Neural progenitor cell (in vitro differentiated cells): ENCODE measurements at regions not wholly inside any gene's neighbourhood (a gene's known extent, or its start where the extent isn't known, plus 50 kb on each side); places are given as distances from the start of the nearest gene placed in this dataset.

Source experiments
- DNase-seq: peaks from one replicate; pipeline ENCODE4 v3.0.0-alpha.2; 2016; ENCODE audit warnings: low spot score
- H2AFZ ChIP-seq: fragments of 200-600 bp; sonication (generic); replicated peaks from 2 replicates; pipeline ENCODE4 v1.6.1; 2016; ENCODE audit warnings: antibody characterized with exemption
- H3F3A ChIP-seq: fragments of 200-600 bp; sonication (generic); 2 replicates; pipeline ENCODE4 v1.6.1; 2016; ENCODE audit warnings: antibody characterized with exemption, low read depth
- H3K27ac ChIP-seq: fragments of 200-600 bp; sonication (generic); 2 replicates; pipeline ENCODE4 v1.5.1; 2016; ENCODE audit warnings: mild to moderate bottlenecking
- H3K27me3 ChIP-seq: fragments of 200-600 bp; sonication (generic); 2 replicates; pipeline ENCODE4 v1.6.1; 2016; ENCODE audit warnings: mild to moderate bottlenecking, moderate library complexity
- H3K36me3 ChIP-seq: fragments of 200-600 bp; sonication (generic); 2 replicates; pipeline ENCODE4 v1.5.1; 2016
- H3K4me1 ChIP-seq: fragments of 200-600 bp; sonication (generic); 2 replicates; pipeline ENCODE4 v1.6.1; 2016; ENCODE audit warnings: mixed run types
- H3K4me2 ChIP-seq: fragments of 200-600 bp; sonication (generic); 2 replicates; pipeline ENCODE4 v1.6.1; 2016
- H3K4me3 ChIP-seq: fragments of 200-600 bp; sonication (generic); 2 replicates; pipeline ENCODE4 v1.5.1; 2016
- H3K79me2 ChIP-seq: fragments of 200-600 bp; sonication (generic); 2 replicates; pipeline ENCODE4 v1.6.1; 2016; ENCODE audit warnings: low read depth
- H3K9ac ChIP-seq: fragments of 200-600 bp; sonication (generic); 2 replicates; pipeline ENCODE4 v1.6.1; 2016
- H3K9me3 ChIP-seq: fragments of 200-600 bp; sonication (generic); 2 replicates; pipeline ENCODE4 v1.5.1; 2016; ENCODE audit warnings: low read depth
- H4K20me1 ChIP-seq: fragments of 200-600 bp; sonication (generic); 2 replicates; pipeline ENCODE4 v1.6.1; 2016; ENCODE audit warnings: low read depth
- H3K27ac Mint-ChIP-seq: 3 replicates; pipeline ENCODE4 v1.8.0; 2021; ENCODE audit warnings: mixed read lengths
- H3K27me3 Mint-ChIP-seq: 2 replicates; pipeline ENCODE4 v1.8.0; 2022; ENCODE audit warnings: low read depth, mild to moderate bottlenecking, inconsistent platforms, moderate library complexity, mixed read lengths; ENCODE audit not compliant: insufficient read depth
- H3K36me3 Mint-ChIP-seq: 3 replicates; pipeline ENCODE4 v1.8.0; 2021; ENCODE audit warnings: mixed read lengths
- H3K4me1 Mint-ChIP-seq: 3 replicates; pipeline ENCODE4 v1.8.0; 2021; ENCODE audit warnings: mixed read lengths
- H3K4me3 Mint-ChIP-seq: 3 replicates; pipeline ENCODE4 v1.8.0; 2021; ENCODE audit warnings: mild to moderate bottlenecking, moderate library complexity, mixed read lengths
- H3K9me3 Mint-ChIP-seq: 3 replicates; pipeline ENCODE4 v1.8.0; 2020; ENCODE audit warnings: mixed read lengths
- EZH2 ChIP-seq: fragments of 200-600 bp; sonication (generic); IDR thresholded peaks from 2 replicates; pipeline ENCODE4 v1.6.1; 2017; ENCODE audit warnings: antibody characterized with exemption, mild to moderate bottlenecking, moderate library complexity
- EZH2phosphoT487 ChIP-seq: fragments of 200-600 bp; sonication (generic); IDR thresholded peaks from 2 replicates; pipeline ENCODE4 v1.6.1; 2017; ENCODE audit warnings: antibody characterized with exemption
- TF ChIP-seq, protein P1 (sequence below): fragments of 200-600 bp; sonication (generic); IDR thresholded peaks from 2 replicates; pipeline ENCODE4 v1.5.1; 2017; ENCODE audit warnings: antibody characterized with exemption, mild to moderate bottlenecking

DNA sequence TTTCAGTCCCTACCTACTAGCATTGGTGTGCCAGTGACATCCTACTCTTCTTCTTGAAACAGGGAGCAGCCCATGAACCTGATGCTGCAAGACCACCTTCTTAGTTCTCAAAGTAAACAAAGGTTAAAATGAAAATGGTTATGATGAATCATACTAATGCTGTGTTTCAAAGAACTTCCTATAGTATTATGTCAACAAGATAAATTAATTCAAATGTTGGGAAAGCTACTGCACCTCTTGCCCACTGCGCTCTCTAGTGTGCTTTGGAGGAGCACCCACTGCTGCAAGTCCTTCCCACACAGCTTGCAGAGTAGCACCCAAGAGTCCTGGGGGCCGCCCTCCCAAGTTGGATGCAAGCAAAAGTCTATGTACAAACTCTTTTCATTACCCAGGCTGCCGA, 81.1 kb downstream of the CD200R1L start:
- TF ChIP-seq, protein P1, sequence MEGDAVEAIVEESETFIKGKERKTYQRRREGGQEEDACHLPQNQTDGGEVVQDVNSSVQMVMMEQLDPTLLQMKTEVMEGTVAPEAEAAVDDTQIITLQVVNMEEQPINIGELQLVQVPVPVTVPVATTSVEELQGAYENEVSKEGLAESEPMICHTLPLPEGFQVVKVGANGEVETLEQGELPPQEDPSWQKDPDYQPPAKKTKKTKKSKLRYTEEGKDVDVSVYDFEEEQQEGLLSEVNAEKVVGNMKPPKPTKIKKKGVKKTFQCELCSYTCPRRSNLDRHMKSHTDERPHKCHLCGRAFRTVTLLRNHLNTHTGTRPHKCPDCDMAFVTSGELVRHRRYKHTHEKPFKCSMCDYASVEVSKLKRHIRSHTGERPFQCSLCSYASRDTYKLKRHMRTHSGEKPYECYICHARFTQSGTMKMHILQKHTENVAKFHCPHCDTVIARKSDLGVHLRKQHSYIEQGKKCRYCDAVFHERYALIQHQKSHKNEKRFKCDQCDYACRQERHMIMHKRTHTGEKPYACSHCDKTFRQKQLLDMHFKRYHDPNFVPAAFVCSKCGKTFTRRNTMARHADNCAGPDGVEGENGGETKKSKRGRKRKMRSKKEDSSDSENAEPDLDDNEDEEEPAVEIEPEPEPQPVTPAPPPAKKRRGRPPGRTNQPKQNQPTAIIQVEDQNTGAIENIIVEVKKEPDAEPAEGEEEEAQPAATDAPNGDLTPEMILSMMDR, result no peak
- no peak for TF ChIP-seq EZH2phosphoT487
- TF ChIP-seq EZH2, result no peak
- H2AFZ ChIP-seq, result no peak overlapping the region
- no peak overlapping the region for H3K4me3 ChIP-seq
- H3F3A ChIP-seq, result no peaks in the 10 kb centered on the region
- no peaks in the 10 kb centered on the region for H4K20me1 ChIP-seq
- Mint-ChIP-seq H3K4me1 (peaks cover 7% of the 10 kb centered on the region), H3K27me3 (no peaks in the 10 kb centered on the region), H3K9me3 (no peaks in the 10 kb centered on the region), H3K4me3 (no peak overlapping the region), H3K36me3 (no peaks in the 10 kb centered on the region), H3K27ac (no peak overlapping the region)
- no peak for DNase-seq
- no peak overlapping the region for H3K27ac ChIP-seq
- H3K27me3 ChIP-seq, result no peaks in the 10 kb centered on the region
- no peak overlapping the region for H3K4me2 ChIP-seq
- H3K79me2 ChIP-seq, result no peaks in the 10 kb centered on the region
- H3K9ac ChIP-seq, result no peak overlapping the region
- H3K4me1 ChIP-seq, result no peaks in the 10 kb centered on the region
- no peaks in the 10 kb centered on the region for H3K36me3 ChIP-seq
- no peaks in the 10 kb centered on the region for H3K9me3 ChIP-seq

DNA sequence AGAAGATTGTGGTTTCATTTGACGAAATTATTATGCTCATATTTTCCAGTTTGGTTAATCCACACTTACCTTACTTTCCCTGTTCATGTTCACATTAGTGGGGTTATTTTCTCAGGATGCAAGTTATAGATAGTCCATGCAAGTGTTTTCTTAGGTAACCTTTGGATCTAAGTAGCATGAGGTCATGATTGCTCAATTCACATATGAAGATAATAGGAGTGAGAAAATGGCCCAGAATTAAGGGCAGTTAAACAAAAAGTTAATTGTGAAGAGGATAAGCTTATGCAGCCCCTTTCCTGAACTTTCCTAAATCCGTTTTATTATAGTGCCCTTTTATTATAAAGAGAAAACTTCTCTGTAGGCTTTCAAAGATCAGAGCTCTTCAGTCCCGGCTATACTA, 83.4 kb downstream of the CD200R1L start:
- Histone ChIP-seq H3K4me1 (no peaks in the 10 kb centered on the region), H3F3A (no peaks in the 10 kb centered on the region), H3K79me2 (no peaks in the 10 kb centered on the region), H3K9ac (no peak overlapping the region), H3K9me3 (no peaks in the 10 kb centered on the region), H3K4me3 (no peak overlapping the region), H3K27ac (no peak overlapping the region), H4K20me1 (no peaks in the 10 kb centered on the region), H3K27me3 (no peaks in the 10 kb centered on the region), H2AFZ (no peak overlapping the region), H3K4me2 (no peak overlapping the region), H3K36me3 (no peaks in the 10 kb centered on the region)
- TF ChIP-seq EZH2 (no peak), EZH2phosphoT487 (no peak)
- TF ChIP-seq, protein P1, result no peak
- no peak for DNase-seq
- Mint-ChIP-seq H3K9me3 (no peaks in the 10 kb centered on the region), H3K4me3 (no peak overlapping the region), H3K36me3 (no peaks in the 10 kb centered on the region), H3K27ac (no peak overlapping the region), H3K27me3 (no peaks in the 10 kb centered on the region), H3K4me1 (peaks cover 7% of the 10 kb centered on the region)

DNA sequence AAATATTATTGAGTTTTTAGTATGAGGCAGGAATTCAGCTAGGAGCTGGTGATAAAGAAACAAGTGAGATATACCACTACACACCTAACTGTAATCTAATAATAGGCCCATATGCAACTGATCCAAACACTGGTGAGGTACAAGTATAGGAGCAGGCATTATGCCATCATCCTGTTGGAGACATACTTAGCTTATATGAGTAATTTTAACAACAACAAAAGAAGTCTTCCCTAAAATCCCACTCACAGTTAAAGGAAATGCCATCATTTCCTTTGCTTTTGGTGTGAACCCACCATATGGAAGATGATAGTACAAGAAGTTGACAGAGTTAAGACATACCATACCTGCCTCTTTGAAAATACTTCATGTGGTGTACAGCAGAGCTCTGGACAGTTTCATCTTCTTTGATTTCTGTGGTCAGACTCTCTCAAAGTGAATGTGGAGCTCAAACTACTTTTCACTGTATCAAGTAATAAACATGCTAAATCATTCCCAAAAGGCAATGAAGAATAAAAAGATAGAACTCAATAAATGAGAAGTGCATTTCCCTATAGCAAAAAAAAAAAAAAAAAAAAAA, 85.5 kb downstream of the CD200R1L start:
- Histone ChIP-seq H3K4me2 (no peak overlapping the region), H3K4me1 (no peaks in the 10 kb centered on the region), H3F3A (no peaks in the 10 kb centered on the region), H3K27ac (no peak overlapping the region), H3K9me3 (no peaks in the 10 kb centered on the region), H3K79me2 (no peaks in the 10 kb centered on the region), H3K4me3 (no peak overlapping the region), H3K9ac (no peak overlapping the region), H3K27me3 (no peaks in the 10 kb centered on the region), H3K36me3 (no peaks in the 10 kb centered on the region), H4K20me1 (no peaks in the 10 kb centered on the region), H2AFZ (no peak overlapping the region)
- no peaks in the 10 kb centered on the region for H3K9me3 Mint-ChIP-seq
- TF ChIP-seq, protein P1, result no peak
- TF ChIP-seq EZH2phosphoT487, result no peak
- TF ChIP-seq EZH2, result no peak
- H3K36me3 Mint-ChIP-seq, result no peaks in the 10 kb centered on the region
- no peak for DNase-seq
- no peak overlapping the region for H3K4me3 Mint-ChIP-seq
- no peak overlapping the region for H3K27ac Mint-ChIP-seq
- H3K4me1 Mint-ChIP-seq, result peaks cover 1% of the 10 kb centered on the region
- H3K27me3 Mint-ChIP-seq, result no peaks in the 10 kb centered on the region
